PC-3 (cell line): ENCODE measurements at regions not wholly inside any gene's neighbourhood (a gene's known extent, or its start where the extent isn't known, plus 50 kb on each side); places are given as distances from the start of the nearest gene placed in this dataset.

ENCODE experiments used
- EZH2phosphoT487 ChIP-seq: fragments of 300-600 bp; sonication (generic); IDR thresholded peaks from 2 replicates; pipeline ENCODE4 v1.6.1; 2018; ENCODE audit warnings: mild to moderate bottlenecking, antibody characterized with exemption, low read length, borderline replicate concordance
- TF ChIP-seq, protein P1 (sequence below): fragments of 300-600 bp; sonication (generic); conservative IDR thresholded peaks from 2 replicates; pipeline ENCODE4 v1.5.1; 2017; ENCODE audit warnings: antibody characterized with exemption, low read depth, mild to moderate bottlenecking, low read length

DNA sequence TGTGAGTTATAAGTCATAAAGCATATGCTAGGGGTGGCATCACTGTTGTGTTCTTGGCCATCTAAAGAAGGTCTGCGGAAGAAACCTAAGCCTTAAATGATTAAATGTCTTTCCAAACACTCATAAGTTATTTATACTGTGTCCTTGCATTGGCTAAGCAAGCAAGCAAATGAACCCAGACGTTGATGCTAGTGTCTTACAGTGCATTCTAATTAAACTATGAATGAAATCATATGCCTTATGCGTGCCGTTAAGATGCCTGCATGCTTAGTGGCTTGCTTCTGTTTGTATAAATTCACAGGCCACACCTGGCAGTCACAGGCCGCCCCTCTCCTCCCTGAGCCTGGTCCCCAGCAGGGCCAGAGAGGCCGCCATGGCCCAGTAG, 49.9 kb downstream of the RIN2 start:
- TF ChIP-seq, protein P1, sequence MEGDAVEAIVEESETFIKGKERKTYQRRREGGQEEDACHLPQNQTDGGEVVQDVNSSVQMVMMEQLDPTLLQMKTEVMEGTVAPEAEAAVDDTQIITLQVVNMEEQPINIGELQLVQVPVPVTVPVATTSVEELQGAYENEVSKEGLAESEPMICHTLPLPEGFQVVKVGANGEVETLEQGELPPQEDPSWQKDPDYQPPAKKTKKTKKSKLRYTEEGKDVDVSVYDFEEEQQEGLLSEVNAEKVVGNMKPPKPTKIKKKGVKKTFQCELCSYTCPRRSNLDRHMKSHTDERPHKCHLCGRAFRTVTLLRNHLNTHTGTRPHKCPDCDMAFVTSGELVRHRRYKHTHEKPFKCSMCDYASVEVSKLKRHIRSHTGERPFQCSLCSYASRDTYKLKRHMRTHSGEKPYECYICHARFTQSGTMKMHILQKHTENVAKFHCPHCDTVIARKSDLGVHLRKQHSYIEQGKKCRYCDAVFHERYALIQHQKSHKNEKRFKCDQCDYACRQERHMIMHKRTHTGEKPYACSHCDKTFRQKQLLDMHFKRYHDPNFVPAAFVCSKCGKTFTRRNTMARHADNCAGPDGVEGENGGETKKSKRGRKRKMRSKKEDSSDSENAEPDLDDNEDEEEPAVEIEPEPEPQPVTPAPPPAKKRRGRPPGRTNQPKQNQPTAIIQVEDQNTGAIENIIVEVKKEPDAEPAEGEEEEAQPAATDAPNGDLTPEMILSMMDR: no peak
- no peak for TF ChIP-seq EZH2phosphoT487
